ENCODE measurements at regions not wholly inside any gene's neighbourhood (a gene's known extent, or its start where the extent isn't known, plus 50 kb on each side); places are given as distances from the start of the nearest gene placed in this dataset.

DNA sequence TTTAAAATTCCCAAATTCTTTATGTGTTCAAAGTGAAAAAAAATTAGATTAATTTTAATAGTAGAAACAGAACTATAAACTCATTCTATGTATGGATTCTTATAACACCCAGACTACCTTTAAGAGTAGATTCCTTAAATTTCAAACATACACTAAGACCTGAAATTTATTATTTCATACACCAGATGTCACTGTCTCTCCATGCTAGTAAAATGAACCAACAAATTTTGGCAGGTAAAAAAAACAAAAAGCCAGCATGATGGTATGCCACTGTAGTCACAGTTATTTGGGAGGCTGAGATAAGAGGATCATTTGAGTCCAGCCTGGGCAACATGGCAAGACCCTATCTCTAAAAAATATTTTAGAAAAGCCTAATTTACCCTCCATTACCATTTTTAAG, 461.3 kb upstream of the NAALADL2 start:
- no peaks in the 10 kb centered on the region for H3K36me3 ChIP-seq
- TF ChIP-seq, protein P1, sequence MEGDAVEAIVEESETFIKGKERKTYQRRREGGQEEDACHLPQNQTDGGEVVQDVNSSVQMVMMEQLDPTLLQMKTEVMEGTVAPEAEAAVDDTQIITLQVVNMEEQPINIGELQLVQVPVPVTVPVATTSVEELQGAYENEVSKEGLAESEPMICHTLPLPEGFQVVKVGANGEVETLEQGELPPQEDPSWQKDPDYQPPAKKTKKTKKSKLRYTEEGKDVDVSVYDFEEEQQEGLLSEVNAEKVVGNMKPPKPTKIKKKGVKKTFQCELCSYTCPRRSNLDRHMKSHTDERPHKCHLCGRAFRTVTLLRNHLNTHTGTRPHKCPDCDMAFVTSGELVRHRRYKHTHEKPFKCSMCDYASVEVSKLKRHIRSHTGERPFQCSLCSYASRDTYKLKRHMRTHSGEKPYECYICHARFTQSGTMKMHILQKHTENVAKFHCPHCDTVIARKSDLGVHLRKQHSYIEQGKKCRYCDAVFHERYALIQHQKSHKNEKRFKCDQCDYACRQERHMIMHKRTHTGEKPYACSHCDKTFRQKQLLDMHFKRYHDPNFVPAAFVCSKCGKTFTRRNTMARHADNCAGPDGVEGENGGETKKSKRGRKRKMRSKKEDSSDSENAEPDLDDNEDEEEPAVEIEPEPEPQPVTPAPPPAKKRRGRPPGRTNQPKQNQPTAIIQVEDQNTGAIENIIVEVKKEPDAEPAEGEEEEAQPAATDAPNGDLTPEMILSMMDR (IDR thresholded peaks at IDR 0.05) = peak; percentile 29
- no peaks in the 10 kb centered on the region for H3K4me1 ChIP-seq (ENCODE audit: control insufficient read depth in 1 of 2, low read depth in 2 of 2)
- H3K27me3 ChIP-seq (replicated peaks; ENCODE audit: insufficient read depth) = no peaks in the 10 kb centered on the region
- DNase-seq (ENCODE audit: low spot score) (no peak), ATAC-seq (ENCODE audit: insufficient number of reproducible peaks, low FRiP score, low read depth) (no peak)
- H3K9me3 ChIP-seq = no peaks in the 10 kb centered on the region
- H3K27ac ChIP-seq = no peak overlapping the region
- no peak overlapping the region for H3K4me3 ChIP-seq

DNA sequence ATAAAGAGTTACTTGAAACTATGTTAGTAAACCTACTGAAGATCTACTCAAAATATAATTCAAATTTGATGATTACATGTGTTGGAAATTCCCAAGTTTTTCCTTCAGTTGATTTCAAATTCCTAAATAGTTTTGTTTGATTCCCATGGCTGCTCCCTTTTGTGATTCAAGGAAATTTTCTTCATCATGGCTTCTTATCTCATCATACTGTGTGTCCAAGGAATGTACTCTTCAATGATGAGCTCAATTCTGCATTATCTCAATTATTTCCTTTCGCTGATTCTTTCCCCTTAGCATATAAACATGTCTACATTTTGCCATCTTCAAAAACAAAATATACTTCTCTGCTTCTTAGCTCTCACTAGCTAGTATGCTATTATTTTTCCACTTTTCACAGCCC, 460.4 kb upstream of the NAALADL2 start:
- H3K27ac ChIP-seq = no peak overlapping the region
- no peaks in the 10 kb centered on the region for H3K9me3 ChIP-seq
- ATAC-seq (ENCODE audit: insufficient number of reproducible peaks, low FRiP score, low read depth) = no peak

DNA sequence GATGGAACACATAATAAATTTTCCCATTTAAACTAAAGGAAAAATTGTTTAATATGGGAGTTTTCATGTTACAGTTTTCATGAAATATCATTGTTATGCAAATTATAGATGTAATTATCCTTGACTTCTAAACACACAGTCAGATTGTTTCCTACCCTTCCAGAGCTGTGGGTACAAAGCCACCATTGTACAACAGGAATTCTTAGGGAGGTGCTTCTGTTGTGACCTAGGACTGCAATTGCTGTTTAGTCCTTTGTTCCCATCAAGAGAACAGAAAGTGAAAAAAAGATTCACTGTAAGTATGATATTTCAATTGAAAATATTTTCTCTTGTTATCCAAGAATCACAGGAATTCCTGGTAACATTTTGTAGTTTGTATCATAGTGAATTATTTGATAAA, 455.3 kb upstream of the NAALADL2 start:
- DNase-seq (ENCODE audit: low spot score) (no peak), ATAC-seq (ENCODE audit: insufficient number of reproducible peaks, low FRiP score, low read depth) (no peak)
- no peak overlapping the region for H3K4me3 ChIP-seq
- no peaks in the 10 kb centered on the region for H3K4me1 ChIP-seq (ENCODE audit: control insufficient read depth in 1 of 2, low read depth in 2 of 2)
- TF ChIP-seq, protein P1 (IDR thresholded peaks at IDR 0.05) = no peak
- no peaks in the 10 kb centered on the region for H3K27me3 ChIP-seq (replicated peaks; ENCODE audit: insufficient read depth)
- H3K36me3 ChIP-seq = no peaks in the 10 kb centered on the region
- no peak overlapping the region for H3K27ac ChIP-seq
- H3K9me3 ChIP-seq = no peaks in the 10 kb centered on the region

More for the DNA sequence above, 460.4 kb upstream of the NAALADL2 start:
- H3K4me1 ChIP-seq (ENCODE audit: control insufficient read depth in 1 of 2, low read depth in 2 of 2) = no peaks in the 10 kb centered on the region
- H3K36me3 ChIP-seq = no peaks in the 10 kb centered on the region
- no peak for DNase-seq (ENCODE audit: low spot score)
- H3K27me3 ChIP-seq (replicated peaks; ENCODE audit: insufficient read depth) = no peaks in the 10 kb centered on the region
- H3K4me3 ChIP-seq = no peak overlapping the region
- TF ChIP-seq, protein P1 (IDR thresholded peaks at IDR 0.05) = no peak

GRCh38 chr3:174408310-174408709, 450.8 kb upstream of the NAALADL2 start:
- TF ChIP-seq, protein P1 (IDR thresholded peaks at IDR 0.05) = no peak
- Histone ChIP-seq H3K9me3 (no peaks in the 10 kb centered on the region), H3K27me3 (replicated peaks; ENCODE audit: insufficient read depth) (no peaks in the 10 kb centered on the region), H3K27ac (no peak overlapping the region), H3K4me1 (ENCODE audit: control insufficient read depth in 1 of 2, low read depth in 2 of 2) (no peaks in the 10 kb centered on the region), H3K36me3 (no peaks in the 10 kb centered on the region), H3K4me3 (no peak overlapping the region)
- no peak for DNase-seq (ENCODE audit: low spot score)
- ATAC-seq (ENCODE audit: insufficient number of reproducible peaks, low FRiP score, low read depth) = no peak

DNA sequence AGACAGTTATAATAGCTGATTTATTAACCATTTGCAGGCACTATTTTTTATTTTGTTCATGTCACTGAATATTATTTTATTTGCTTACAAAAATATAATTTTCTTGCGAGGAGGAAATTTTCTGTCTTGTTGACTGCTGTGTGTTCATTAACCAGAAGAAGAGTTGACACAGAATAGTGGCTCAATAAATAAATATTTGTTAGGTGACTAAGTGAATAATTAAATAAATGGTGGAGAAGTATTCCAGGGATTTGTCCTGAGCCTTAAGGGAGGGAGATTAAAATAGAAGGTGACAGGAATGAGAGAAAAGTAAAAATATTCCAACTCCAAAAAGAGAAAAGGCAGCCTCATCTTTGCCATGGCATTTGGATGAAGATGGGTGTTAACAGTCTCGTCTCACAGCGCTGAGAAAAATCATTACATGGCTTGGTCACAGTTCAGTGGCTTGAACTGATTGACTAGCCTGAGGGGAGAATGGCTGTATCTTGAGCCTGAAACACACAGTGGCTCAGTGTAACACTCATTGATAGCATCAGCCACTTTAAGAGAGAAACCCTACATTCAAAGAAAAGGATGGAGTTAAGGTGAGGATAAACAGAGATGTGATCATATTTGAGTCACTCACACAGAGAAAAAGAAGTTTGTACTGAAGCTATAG, 449.9 kb upstream of the NAALADL2 start:
- DNase-seq (ENCODE audit: low spot score) = no peak
- TF ChIP-seq, protein P1 (IDR thresholded peaks at IDR 0.05) = no peak
- no peaks in the 10 kb centered on the region for H3K4me1 ChIP-seq (ENCODE audit: control insufficient read depth in 1 of 2, low read depth in 2 of 2)
- H3K27me3 ChIP-seq (replicated peaks; ENCODE audit: insufficient read depth) = no peaks in the 10 kb centered on the region
- no peak overlapping the region for H3K27ac ChIP-seq
- H3K4me3 ChIP-seq = no peak overlapping the region
- no peak for ATAC-seq (ENCODE audit: insufficient number of reproducible peaks, low FRiP score, low read depth)
- H3K9me3 ChIP-seq = no peaks in the 10 kb centered on the region
- no peaks in the 10 kb centered on the region for H3K36me3 ChIP-seq

Data from thoracic aorta (tissue), 2 donors.